GM18907 (cell line): ENCODE measurements at regions not wholly inside any gene's neighbourhood (a gene's known extent, or its start where the extent isn't known, plus 50 kb on each side); places are given as distances from the start of the nearest gene placed in this dataset.
A peak's percentile ranks its signal among the peaks of the same experiment; 100 is the strongest.
"Not testable (repeated sequence)": the region's sequence is repeated elsewhere in the genome, so short reads cannot be mapped to it uniquely, and the experiment has no call there.

ENCODE experiments used
- ATAC-seq: cut with Tn5 transposase; IDR thresholded peaks from one replicate; pipeline ENCODE4 v1.9.1; 2021; ENCODE audit warnings: mild to moderate bottlenecking, moderate library complexity; ENCODE audit not compliant: unreplicated experiment

DNA sequence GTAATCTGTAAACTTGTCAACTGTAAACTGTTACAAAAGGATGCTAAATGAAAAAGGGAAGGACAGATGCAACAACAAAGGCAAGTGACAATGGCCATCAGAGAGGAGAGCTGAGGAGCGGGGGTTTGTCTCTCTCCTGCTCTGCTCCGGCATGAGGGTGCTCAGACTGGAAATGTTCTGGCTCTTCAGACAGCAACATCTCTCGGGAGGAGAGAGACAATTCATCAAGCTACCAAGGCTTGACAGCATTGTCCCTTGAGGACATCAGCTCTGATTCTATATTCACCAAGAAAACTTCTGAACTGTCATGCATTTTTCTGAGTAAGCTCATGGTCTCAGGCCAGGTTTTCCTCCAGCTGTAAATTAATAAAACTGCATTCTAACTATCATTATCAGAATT lies 408.2 kb downstream of the IGSF11 start:
- no peak for ATAC-seq

DNA sequence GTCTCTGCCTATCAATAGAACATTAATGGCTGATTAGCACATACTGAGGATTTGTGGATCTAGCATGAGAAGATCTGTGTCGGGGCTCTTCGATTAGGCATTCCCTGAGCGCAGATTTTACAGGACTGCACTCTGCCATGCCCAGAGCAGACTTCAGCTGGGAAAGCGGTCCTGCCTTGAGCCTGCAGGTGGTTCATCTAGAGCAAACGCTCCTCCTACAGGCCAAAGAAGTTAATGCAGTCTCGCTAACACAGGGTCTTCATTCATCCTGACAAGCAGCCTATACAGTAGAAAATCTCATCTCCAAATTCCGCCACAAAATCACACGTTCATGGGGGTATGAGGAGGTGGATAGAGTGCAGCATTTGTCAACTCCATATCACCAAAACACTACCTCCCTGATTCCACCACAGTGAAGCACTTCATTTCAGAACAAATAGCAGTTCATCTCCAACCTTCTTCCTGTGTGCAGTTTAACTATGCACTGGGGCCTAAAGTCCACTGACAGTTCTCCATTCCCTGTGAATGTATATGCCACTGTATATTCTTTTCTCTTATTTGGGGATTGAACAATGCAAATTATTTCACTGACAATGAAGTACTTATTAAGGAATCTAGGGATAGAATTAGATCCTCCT lies 405.8 kb downstream of the IGSF11 start:
- peak; percentile 97 for ATAC-seq

- no peak for ATAC-seq
These were observed 404.8 kb downstream of the IGSF11 start for GRCh38 chr3:118629821-118630220.

DNA sequence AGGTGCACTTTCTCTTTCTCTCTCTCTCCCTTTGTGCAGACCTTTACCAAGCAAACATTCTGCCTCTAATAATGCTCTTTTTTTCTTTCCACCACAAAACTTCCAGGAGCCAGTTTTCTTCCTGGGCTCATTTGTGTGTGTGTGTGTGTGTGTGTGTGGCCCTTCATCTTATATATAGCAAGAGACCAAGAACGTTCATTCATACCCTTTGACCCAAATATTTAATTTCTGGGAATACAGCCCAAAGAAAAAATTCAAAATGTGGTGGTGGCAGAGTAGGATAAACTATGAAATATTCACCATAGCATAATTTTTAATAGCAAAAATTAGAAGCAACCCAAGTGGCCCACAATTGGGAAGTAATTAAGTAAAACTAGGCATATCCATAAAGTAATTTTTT lies 398.9 kb downstream of the IGSF11 start:
- ATAC-seq, result no peak

DNA sequence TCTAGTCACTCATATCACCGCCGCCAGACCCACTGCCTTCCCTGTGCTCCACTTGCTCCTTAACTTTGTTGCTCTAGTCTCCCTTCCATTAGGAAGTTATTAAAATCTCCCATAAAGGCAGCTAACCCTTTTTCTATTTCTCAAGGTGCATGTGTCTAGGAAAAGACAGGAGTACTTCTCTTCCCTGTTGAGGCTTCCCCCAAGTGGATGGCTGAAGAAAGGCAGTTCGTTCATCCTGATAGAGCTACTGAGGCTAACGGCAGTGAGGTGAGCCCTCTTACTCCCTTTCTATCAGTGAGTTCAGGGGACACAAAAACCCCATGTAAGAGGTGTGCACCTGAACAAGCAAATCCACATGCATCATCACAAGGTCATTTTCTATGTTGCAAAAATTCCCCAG lies 397.8 kb downstream of the IGSF11 start:
- ATAC-seq, result no peak

DNA sequence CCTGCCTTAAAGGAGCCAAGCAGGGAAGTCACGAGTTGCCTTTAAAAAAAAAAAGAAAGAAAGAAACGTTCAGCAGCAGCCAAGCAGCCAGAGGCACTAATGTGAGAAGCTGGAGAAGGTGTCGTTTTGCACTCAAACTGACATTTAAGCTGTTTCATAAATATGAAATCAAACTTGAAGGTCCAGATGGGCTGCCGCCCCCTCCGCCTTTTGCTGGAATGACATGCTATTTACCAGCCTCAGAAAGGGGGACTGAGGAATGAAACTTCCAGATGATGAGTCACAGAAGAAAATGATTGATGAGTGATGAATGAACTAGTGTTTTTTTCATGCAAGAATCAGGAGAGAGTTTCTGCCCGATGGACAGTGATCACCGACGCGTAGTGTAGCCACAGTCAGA lies 396.8 kb downstream of the IGSF11 start:
- ATAC-seq, result no peak

DNA sequence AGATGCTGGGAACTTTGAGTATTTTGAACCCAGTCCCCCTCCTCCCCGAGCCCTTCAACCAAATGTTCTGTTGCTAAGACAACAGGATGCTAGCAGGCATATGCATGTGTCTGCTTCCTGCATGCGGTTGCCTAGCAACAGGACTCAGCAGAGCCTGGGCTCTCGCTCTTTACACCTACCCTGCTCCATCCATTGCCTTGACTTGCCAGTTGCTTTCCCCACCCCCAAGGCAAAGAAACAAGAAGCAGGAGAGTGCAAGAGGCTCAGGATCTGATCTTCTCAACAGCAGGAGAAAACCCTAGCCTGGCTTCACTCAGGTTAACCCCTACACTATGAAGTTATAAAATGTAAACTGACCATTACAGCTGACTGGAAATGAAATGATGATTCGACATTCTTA lies 393.0 kb downstream of the IGSF11 start:
- peak; percentile 72 for ATAC-seq

GRCh38 chr3:118671192-118671591 lies 363.5 kb downstream of the IGSF11 start:
- no peak for ATAC-seq

DNA sequence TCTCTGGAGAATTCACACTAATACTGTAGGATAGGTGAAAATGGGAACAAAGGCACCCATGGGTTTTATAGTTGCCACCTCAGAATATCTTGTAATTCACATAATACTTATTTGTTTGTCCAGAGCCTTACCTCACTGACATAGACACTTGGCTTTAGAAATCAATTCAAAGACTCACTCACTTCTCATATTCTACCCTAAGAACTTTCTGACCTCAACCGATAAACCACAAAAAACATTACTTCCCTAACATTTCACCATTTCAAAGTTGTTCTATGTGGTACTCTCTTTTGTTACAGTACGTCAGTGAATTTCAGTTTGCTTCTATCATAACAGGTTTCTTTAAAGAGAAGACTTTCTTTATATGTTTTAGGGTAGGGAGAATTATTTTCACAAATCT lies 359.3 kb downstream of the IGSF11 start:
- no peak for ATAC-seq

DNA sequence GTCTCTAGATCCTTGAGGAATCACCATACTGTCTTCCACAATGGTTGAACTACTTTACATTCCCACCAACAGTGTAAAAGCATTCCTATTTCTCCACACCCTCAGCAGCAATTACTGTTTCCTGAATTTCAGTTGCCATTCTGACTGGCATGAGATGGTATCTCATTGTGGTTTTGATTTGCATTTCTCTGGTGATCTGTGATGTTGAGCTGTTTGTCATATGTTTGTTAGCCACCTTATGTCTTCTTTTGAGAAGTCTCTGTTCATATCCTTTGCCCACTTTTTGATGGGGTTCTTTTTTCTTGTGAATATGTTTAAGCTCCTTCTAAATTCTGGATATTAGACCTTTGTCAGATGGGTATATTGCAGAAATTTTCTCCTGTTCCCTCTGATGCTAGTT lies 356.0 kb downstream of the IGSF11 start:
- ATAC-seq, result not testable (repeated sequence)

DNA sequence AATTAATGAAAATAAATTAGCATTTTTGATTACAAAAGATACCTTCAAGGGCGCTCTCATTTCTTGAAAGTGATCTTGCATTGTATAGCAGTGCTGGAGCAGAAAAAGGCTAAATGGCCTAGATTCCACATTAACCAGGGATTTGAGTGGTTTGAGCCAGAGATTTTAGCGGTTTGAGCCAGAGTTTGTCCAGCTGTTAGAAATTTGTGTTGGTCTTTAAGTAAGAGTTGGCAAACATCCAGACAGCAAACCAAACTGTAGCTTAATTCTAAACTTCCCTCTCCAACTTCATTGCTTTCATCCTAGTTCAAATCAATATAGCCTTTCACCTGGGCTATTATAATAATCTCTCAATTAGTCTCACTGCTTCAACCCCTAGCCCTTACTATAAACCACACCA lies 351.7 kb downstream of the IGSF11 start:
- no peak for ATAC-seq

GRCh38 chr3:118683636-118684035 lies 351.0 kb downstream of the IGSF11 start:
- ATAC-seq, result no peak

DNA sequence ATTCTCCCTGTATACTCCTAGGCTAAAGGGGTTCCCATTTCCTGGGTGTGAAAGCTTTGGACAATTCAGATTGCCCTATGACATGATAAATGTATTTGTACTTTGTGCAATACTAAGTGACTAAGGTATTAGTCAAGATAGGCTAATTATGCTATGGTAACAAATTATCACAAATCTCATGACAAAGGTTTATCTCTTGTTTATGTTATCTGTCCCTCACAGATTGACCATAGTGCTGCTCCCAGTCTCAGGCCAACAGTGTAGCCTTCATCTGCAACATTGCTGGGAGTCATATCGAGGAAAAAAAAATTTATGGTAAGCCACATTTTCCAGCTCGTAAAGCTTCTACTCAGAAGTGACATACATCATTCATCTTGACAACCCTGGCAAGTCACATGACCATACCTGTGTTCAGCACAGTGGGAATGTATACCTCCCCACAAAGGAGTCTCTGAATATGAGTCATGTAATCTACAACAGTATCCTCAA lies 346.2 kb downstream of the IGSF11 start:
- ATAC-seq, result no peak

GRCh38 chr3:118692416-118692815 lies 342.2 kb downstream of the IGSF11 start:
- ATAC-seq, result no peak

DNA sequence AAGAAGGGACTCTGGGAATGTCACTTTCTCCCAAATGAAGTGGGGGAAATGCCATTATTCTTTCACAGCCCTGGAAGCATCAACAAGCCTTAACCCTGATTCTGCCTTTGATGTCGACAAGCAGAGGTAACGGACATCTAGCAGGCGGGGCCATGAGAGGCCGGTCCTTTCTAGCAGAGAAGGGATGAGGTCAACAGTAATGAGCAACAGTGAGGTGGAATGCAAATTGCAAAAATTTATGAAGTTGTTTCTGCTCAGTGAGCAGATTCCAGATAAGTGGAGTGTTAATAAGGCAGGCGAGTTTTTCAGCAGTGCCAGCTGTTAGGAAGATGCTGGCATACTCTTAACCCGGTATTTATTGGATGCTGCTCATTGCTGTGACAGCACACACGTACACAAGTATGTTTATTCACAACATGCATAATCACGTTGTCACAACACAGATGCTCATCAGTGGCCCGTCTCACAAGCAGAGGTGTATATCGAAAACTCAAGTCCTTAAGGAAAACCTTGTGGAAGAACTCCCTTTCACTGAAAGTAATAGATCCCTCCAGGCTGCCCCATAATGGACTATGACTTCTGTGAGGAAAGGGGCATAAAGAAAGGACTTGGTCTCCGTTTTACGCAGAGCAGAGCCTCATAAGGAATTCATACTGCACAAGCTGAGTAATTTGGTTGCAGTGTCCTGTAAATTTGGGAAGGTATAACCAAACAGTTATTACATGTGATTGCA lies 329.0 kb downstream of the IGSF11 start:
- ATAC-seq, result no peak

GRCh38 chr3:118707991-118708390 lies 326.7 kb downstream of the IGSF11 start:
- no peak for ATAC-seq

DNA sequence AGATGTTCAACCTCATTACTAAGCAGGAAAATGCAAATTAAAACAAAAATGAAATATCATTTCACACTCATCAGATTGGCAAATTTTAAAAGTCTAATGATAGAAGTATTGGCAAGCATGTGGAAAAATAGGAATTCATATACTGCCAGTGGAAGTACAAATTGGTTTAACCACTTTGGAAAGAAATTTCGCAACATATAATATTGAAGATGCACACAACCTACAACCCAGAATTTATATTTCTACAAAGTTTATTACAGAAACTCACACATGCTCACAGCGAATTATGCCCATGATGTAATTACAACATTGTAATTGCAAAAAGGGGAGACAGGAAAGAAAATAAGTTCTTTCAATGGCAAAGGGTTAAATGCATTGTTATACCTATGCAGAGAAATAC lies 324.1 kb downstream of the IGSF11 start:
- ATAC-seq, result no peak

DNA sequence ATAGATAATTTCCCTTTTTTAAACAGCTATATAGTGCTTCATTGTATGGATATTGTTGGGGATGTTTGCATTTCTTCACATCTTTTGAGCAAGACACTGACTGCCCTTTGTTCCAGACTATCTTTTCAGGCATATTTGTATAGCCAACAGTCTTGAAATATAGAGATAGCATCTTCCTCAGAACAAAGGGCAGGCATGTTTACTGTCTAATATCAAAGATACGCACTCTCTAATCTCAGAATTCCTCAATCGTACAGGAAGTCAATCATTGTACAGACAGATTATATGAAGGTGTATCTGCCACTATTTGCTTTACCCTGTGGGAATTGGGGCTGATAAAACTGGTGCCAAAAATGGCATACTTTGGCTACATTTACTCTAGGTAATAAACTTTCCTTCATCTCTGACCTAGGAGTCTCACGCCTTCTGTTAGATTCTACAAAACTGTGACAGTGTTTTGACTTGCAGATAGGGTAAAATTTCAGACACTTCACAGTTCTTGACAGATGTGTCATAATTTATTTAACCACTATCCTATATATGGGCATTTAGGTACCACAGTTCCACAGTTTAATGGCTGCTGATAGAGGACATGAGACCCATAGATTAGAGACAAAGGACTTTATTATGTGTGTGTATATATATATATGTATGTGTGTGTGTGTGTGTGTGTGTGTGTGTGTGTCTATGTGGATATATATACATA lies 321.0 kb downstream of the IGSF11 start:
- no peak for ATAC-seq

GRCh38 chr3:118714800-118715199 lies 319.8 kb downstream of the IGSF11 start:
- no peak for ATAC-seq

DNA sequence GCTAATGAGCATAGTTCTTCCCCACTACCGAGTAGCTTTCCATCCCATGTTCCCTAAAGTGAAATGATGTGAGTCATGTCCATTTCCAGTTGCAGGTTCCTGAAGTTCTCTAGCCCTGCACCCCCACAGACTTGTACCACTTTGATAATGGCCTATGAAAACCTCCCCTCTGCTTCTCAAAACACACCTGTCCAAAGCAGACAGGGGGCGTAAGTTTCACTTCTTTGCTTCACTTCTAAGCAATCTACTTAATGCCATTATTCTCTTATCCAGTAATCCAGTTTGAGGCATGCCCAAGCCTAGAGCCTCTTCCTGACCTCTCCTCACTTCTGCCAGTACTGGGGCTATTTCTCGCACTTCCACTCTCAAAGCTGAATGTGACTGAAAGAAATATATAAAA lies 305.1 kb downstream of the IGSF11 start:
- no peak for ATAC-seq

DNA sequence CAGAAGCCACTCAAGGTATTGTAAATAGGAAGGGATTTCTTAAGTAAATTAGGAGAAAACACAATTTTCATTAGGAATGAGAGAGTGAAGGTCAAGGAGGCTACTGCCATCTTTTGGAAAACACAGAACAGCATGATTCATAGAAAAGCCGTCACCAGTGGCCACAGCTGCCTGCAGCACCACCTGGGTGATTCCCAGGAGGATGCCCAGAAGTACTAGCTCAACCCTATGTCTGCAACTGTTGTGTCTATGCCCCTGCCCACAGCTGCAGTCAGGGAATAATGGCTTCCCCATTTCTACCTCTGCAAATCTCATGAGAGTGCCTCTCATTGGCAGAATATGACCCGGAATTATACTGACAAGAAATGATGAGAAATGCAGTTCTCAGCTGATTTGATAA lies 300.0 kb downstream of the IGSF11 start:
- ATAC-seq, result no peak

GRCh38 chr3:118736107-118736506 lies 298.5 kb downstream of the IGSF11 start:
- ATAC-seq, result no peak
